ENCODE measurements at regions not wholly inside any gene's neighbourhood (a gene's known extent, or its start where the extent isn't known, plus 50 kb on each side); places are given as distances from the start of the nearest gene placed in this dataset.

- ChIA-PET POLR2A (no interaction called here), CTCF (interaction anchor here (0.6 to 0.7 kb wide), 2 partner anchors 31 to 383 kb away, joined by 3 read pairs; no protein-coding TSS in a partner anchor)
- no peak overlapping the region for H3K27ac ChIP-seq (ENCODE audit: extremely low read depth, low read depth, low read length)
Observed at GRCh38 chr2:220188031-220188430, 560.6 kb downstream of the SLC4A3 start.

DNA sequence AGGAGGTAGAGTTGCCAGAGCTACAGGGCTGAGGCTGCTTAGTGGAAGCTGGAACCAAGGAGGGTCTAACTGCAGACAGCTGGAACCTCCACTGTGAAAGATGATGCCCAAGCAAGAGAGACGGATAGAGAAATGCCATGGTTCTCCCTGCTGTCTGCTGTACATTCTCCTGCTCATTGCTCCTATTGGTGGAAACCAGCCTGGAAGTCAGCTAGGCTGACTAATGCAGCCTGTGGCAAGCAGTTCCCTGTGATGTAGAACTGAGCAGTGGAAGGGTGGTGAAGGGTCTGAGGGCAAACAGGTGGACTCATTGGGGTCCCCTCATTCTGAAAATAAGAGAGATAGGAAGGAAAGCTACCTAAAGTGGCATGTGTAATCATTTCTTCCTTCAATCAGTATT lies 563.6 kb downstream of the SLC4A3 start:
- no peak overlapping the region for H3K27ac ChIP-seq (ENCODE audit: extremely low read depth, low read depth, low read length)
- no peak overlapping the region for H3K4me3 ChIP-seq (ENCODE audit: low read depth, low read length)
- H3K4me1 ChIP-seq (ENCODE audit: control insufficient read depth, insufficient read depth, low read length): no peaks in the 10 kb centered on the region
- POLR2A ChIA-PET: no interaction called here
- CTCF ChIA-PET: interaction anchor here (0.5 to 0.6 kb wide), 2 partner anchors 120 to 151 kb away, joined by 3 read pairs; no protein-coding TSS in a partner anchor
- no peak for TF ChIP-seq ZNF664 (tag by site-specific recombination; IDR thresholded peaks at IDR 0.05)
- no peak for TF ChIP-seq ZNF658 (tag by site-specific recombination; IDR thresholded peaks at IDR 0.05)
- no peak for TF ChIP-seq ZNF48 (tag by site-specific recombination; IDR thresholded peaks at IDR 0.05)
- no peak for TF ChIP-seq ZFP69B (tag by site-specific recombination; IDR thresholded peaks at IDR 0.05)
- TF ChIP-seq ZSCAN16 (tag by site-specific recombination; IDR thresholded peaks at IDR 0.05): no peak
- TF ChIP-seq ZNF707 (tag by site-specific recombination; IDR thresholded peaks at IDR 0.05): no peak
- TF ChIP-seq SP2 (tag by site-specific recombination; IDR thresholded peaks at IDR 0.05): no peak
- TF ChIP-seq GLI4 (tag by site-specific recombination; IDR thresholded peaks at IDR 0.05): no peak
- no peaks in the 10 kb centered on the region for H3K36me3 ChIP-seq (ENCODE audit: control insufficient read depth in 2 of 2, insufficient read depth in 1 of 2, low read length in 2 of 2)
- no peaks in the 10 kb centered on the region for H3K9me3 ChIP-seq (ENCODE audit: control insufficient read depth, insufficient read depth, low read depth, low read length)

More at GRCh38 chr2:220188031-220188430, 560.6 kb downstream of the SLC4A3 start:
- no peaks in the 10 kb centered on the region for H3K4me1 ChIP-seq (ENCODE audit: control insufficient read depth, insufficient read depth, low read length)
- H3K36me3 ChIP-seq (ENCODE audit: control insufficient read depth in 2 of 2, insufficient read depth in 1 of 2, low read length in 2 of 2): no peaks in the 10 kb centered on the region
- TF ChIP-seq, protein P1, sequence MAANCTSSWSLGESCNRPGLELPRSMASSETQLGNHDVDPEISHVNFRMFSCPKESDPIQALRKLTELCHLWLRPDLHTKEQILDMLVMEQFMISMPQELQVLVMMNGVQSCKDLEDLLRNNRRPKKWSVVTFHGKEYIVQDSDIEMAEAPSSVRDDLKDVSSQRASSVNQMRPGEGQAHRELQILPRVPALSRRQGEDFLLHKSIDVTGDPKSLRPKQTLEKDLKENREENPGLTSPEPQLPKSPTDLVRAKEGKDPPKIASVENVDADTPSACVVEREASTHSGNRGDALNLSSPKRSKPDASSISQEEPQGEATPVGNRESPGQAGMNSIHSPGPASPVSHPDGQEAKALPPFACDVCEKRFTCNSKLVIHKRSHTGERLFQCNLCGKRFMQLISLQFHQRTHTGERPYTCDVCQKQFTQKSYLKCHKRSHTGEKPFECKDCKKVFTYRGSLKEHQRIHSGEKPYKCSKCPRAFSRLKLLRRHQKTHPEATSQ (tag by site-specific recombination; IDR thresholded peaks at IDR 0.05): no peak
- TF ChIP-seq WT1 (tag by site-specific recombination; IDR thresholded peaks at IDR 0.05): peak; percentile 62; the same call in 1 of the 2 replicates
- H3K4me3 ChIP-seq (ENCODE audit: low read depth, low read length): no peak overlapping the region
- H3K9me3 ChIP-seq (ENCODE audit: control insufficient read depth, insufficient read depth, low read depth, low read length): no peaks in the 10 kb centered on the region

GRCh38 chr2:220191737-220192136 lies 564.3 kb downstream of the SLC4A3 start:
- POLR2A ChIA-PET: no interaction called here
- CTCF ChIA-PET: interaction anchor here (0.6 kb wide), 1 partner anchor 119 kb away, joined by 3 read pairs; no protein-coding TSS in a partner anchor
- no peak for TF ChIP-seq ZNF280D (tag by site-specific recombination; IDR thresholded peaks at IDR 0.05)
- TF ChIP-seq, protein P2, sequence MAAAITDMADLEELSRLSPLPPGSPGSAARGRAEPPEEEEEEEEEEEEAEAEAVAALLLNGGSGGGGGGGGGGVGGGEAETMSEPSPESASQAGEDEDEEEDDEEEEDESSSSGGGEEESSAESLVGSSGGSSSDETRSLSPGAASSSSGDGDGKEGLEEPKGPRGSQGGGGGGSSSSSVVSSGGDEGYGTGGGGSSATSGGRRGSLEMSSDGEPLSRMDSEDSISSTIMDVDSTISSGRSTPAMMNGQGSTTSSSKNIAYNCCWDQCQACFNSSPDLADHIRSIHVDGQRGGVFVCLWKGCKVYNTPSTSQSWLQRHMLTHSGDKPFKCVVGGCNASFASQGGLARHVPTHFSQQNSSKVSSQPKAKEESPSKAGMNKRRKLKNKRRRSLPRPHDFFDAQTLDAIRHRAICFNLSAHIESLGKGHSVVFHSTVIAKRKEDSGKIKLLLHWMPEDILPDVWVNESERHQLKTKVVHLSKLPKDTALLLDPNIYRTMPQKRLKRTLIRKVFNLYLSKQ (tag by site-specific recombination; IDR thresholded peaks at IDR 0.05; ENCODE audit: borderline replicate concordance): no peak
- no peak for TF ChIP-seq REST (tag by site-specific recombination; IDR thresholded peaks at IDR 0.05)
- TF ChIP-seq ZIC2 (tag by site-specific recombination; IDR thresholded peaks at IDR 0.05): no peak
- TF ChIP-seq, protein P3, sequence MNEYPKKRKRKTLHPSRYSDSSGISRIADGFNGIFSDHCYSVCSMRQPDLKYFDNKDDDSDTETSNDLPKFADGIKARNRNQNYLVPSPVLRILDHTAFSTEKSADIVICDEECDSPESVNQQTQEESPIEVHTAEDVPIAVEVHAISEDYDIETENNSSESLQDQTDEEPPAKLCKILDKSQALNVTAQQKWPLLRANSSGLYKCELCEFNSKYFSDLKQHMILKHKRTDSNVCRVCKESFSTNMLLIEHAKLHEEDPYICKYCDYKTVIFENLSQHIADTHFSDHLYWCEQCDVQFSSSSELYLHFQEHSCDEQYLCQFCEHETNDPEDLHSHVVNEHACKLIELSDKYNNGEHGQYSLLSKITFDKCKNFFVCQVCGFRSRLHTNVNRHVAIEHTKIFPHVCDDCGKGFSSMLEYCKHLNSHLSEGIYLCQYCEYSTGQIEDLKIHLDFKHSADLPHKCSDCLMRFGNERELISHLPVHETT (tag by site-specific recombination; IDR thresholded peaks at IDR 0.05): no peak
- TF ChIP-seq, protein P4, sequence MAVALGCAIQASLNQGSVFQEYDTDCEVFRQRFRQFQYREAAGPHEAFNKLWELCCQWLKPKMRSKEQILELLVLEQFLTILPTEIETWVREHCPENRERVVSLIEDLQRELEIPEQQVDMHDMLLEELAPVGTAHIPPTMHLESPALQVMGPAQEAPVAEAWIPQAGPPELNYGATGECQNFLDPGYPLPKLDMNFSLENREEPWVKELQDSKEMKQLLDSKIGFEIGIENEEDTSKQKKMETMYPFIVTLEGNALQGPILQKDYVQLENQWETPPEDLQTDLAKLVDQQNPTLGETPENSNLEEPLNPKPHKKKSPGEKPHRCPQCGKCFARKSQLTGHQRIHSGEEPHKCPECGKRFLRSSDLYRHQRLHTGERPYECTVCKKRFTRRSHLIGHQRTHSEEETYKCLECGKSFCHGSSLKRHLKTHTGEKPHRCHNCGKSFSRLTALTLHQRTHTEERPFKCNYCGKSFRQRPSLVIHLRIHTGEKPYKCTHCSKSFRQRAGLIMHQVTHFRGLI (tag by site-specific recombination; IDR thresholded peaks at IDR 0.05): no peak
- TF ChIP-seq ZNF626 (tag by site-specific recombination; IDR thresholded peaks at IDR 0.05): no peak
- TF ChIP-seq ZNF155 (tag by site-specific recombination; IDR thresholded peaks at IDR 0.05): no peak
- TF ChIP-seq ZNF624 (tag by site-specific recombination; IDR thresholded peaks at IDR 0.05): no peak

More at GRCh38 chr2:220191737-220192136, 564.3 kb downstream of the SLC4A3 start:
- H3K4me1 ChIP-seq (ENCODE audit: control insufficient read depth, insufficient read depth, low read length): no peaks in the 10 kb centered on the region
- no peaks in the 10 kb centered on the region for H3K9me3 ChIP-seq (ENCODE audit: control insufficient read depth, insufficient read depth, low read depth, low read length)
- no peak overlapping the region for H3K4me3 ChIP-seq (ENCODE audit: low read depth, low read length)
- no peaks in the 10 kb centered on the region for H3K36me3 ChIP-seq (ENCODE audit: control insufficient read depth in 2 of 2, insufficient read depth in 1 of 2, low read length in 2 of 2)
- H3K27ac ChIP-seq (ENCODE audit: extremely low read depth, low read depth, low read length): no peak overlapping the region
